ENCODE measurements at regions not wholly inside any gene's neighbourhood (a gene's known extent, or its start where the extent isn't known, plus 50 kb on each side); places are given as distances from the start of the nearest gene placed in this dataset.

GRCh38 chr11:123378096-123378495 is 52.0 kb upstream of the GRAMD1B start:
- peak; percentile 64 for DNase-seq

- peak; percentile 78 for DNase-seq
These were observed 52.7 kb upstream of the GRAMD1B start for GRCh38 chr11:123377355-123377754.

GRCh38 chr11:123375832-123376231 is 54.2 kb upstream of the GRAMD1B start:
- no peak for DNase-seq

- no peak for DNase-seq
These were observed 55.5 kb upstream of the GRAMD1B start for GRCh38 chr11:123374622-123374968.

- DNase-seq, result no peak
These were observed 56.1 kb upstream of the GRAMD1B start for GRCh38 chr11:123373754-123374621.

GRCh38 chr11:123371506-123372297 is 58.4 kb upstream of the GRAMD1B start:
- no peak for DNase-seq

GRCh38 chr11:123366924-123367323 is 63.1 kb upstream of the GRAMD1B start:
- DNase-seq, result no peak

GRCh38 chr11:123365955-123366354 is 64.1 kb upstream of the GRAMD1B start:
- no peak for DNase-seq

GRCh38 chr11:123364080-123364479 is 66.0 kb upstream of the GRAMD1B start:
- no peak for DNase-seq

- no peak for DNase-seq
These were observed 66.5 kb upstream of the GRAMD1B start for GRCh38 chr11:123363556-123363955.

GRCh38 chr11:123362941-123363340 is 67.1 kb upstream of the GRAMD1B start:
- DNase-seq, result no peak

- no peak for DNase-seq
These were observed 67.9 kb upstream of the GRAMD1B start for GRCh38 chr11:123362186-123362585.

GRCh38 chr11:123361110-123361509 is 69.0 kb upstream of the GRAMD1B start:
- no peak for DNase-seq

- no peak for DNase-seq
These were observed 69.7 kb upstream of the GRAMD1B start for GRCh38 chr11:123360267-123360936.

GRCh38 chr11:123357990-123358827 is 71.9 kb upstream of the GRAMD1B start:
- DNase-seq, result peak; percentile 66

- no peak for DNase-seq
These were observed 72.6 kb upstream of the GRAMD1B start for GRCh38 chr11:123357353-123357989.

- DNase-seq, result no peak
These were observed 73.5 kb upstream of the GRAMD1B start for GRCh38 chr11:123356539-123356938.

GRCh38 chr11:123354371-123354975 is 75.6 kb upstream of the GRAMD1B start:
- no peak for DNase-seq

GRCh38 chr11:123351375-123351774 is 78.7 kb upstream of the GRAMD1B start:
- DNase-seq, result no peak

- no peak for DNase-seq
These were observed 80.7 kb upstream of the GRAMD1B start for GRCh38 chr11:123349382-123349781.

GRCh38 chr11:123344790-123345357 is 85.2 kb upstream of the GRAMD1B start:
- DNase-seq, result no peak
